ENCODE measurements at regions not wholly inside any gene's neighbourhood (a gene's known extent, or its start where the extent isn't known, plus 50 kb on each side); places are given as distances from the start of the nearest gene placed in this dataset.

DNA sequence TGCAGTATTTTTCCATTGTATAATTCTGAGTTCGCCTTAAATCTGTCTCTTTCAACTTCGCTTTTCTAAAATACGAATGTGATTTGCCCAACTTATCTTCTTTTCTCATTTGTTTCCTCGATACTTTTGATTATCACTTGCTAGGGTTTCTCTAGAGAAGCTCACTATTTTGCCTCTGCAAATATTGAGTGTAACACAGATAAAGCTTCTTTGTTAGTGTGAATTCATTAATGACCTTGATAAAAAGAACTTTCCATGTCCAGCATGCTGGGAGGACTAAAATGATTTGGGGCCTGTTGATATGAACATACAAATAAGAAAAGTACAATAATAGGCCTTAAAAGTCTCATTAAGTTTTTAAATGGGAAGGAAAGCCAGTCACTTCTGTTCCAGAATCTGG is 303.3 kb downstream of the MAP2K6 start:
- ChIA-PET POLR2A (ENCODE audit: partially characterized antibody) (no interaction called here), CTCF (ENCODE audit: partially characterized antibody) (no interaction called here)
- Histone ChIP-seq H3K9me3 (ENCODE audit: control insufficient read depth in 1 of 2, low read length in 2 of 2) (no peaks in the 10 kb centered on the region), H3K27ac (ENCODE audit: low read depth, low read length) (no peak overlapping the region), H3K27me3 (ENCODE audit: insufficient read depth, low read length) (no peaks in the 10 kb centered on the region), H3K36me3 (ENCODE audit: insufficient read depth, low read length) (no peaks in the 10 kb centered on the region), H3K4me1 (ENCODE audit: insufficient read depth, low read length) (no peaks in the 10 kb centered on the region), H3K4me3 (ENCODE audit: low read length in 2 of 2) (no peak overlapping the region)
- intact Hi-C loops (cut with micrococcal nuclease) = no loop called here
- H3K4me1 Mint-ChIP-seq = no peaks in the 10 kb centered on the region
- no peaks in the 10 kb centered on the region for H3K27me3 Mint-ChIP-seq
- H3K4me3 Mint-ChIP-seq = no peak overlapping the region
- DNase-seq = no peak
- H3K27ac Mint-ChIP-seq = no peak overlapping the region
- H3K9me3 Mint-ChIP-seq = no peaks in the 10 kb centered on the region
- no peaks in the 10 kb centered on the region for H3K36me3 Mint-ChIP-seq

GRCh38 chr17:69719474-69720048 is 305.1 kb downstream of the MAP2K6 start:
- Histone ChIP-seq H3K27me3 (ENCODE audit: insufficient read depth, low read length) (no peaks in the 10 kb centered on the region), H3K4me3 (ENCODE audit: low read length in 2 of 2) (no peak overlapping the region), H3K27ac (ENCODE audit: low read depth, low read length) (no peak overlapping the region), H3K4me1 (ENCODE audit: insufficient read depth, low read length) (no peaks in the 10 kb centered on the region), H3K9me3 (ENCODE audit: control insufficient read depth in 1 of 2, low read length in 2 of 2) (no peaks in the 10 kb centered on the region), H3K36me3 (ENCODE audit: insufficient read depth, low read length) (no peaks in the 10 kb centered on the region)
- DNase-seq = no peak
- Mint-ChIP-seq H3K4me1 (no peaks in the 10 kb centered on the region), H3K9me3 (no peaks in the 10 kb centered on the region), H3K27me3 (no peaks in the 10 kb centered on the region), H3K4me3 (peak overlapping the region in 1 of 8 donors; percentile 23), H3K36me3 (no peaks in the 10 kb centered on the region), H3K27ac (no peak overlapping the region)
- ChIA-PET CTCF (ENCODE audit: partially characterized antibody) (no interaction called here), POLR2A (ENCODE audit: partially characterized antibody) (no interaction called here)
- intact Hi-C loops (cut with micrococcal nuclease) = no loop called here

GRCh38 chr17:69722518-69722917 is 308.0 kb downstream of the MAP2K6 start:
- intact Hi-C loops (cut with micrococcal nuclease) = no loop called here
- Mint-ChIP-seq H3K36me3 (no peaks in the 10 kb centered on the region), H3K4me1 (no peaks in the 10 kb centered on the region), H3K27ac (no peak overlapping the region), H3K9me3 (no peaks in the 10 kb centered on the region), H3K4me3 (no peak overlapping the region), H3K27me3 (peaks cover 0 to 3% of the 10 kb centered on the region in 2 donors)
- Histone ChIP-seq H3K4me3 (ENCODE audit: low read length in 2 of 2) (no peak overlapping the region), H3K9me3 (ENCODE audit: control insufficient read depth in 1 of 2, low read length in 2 of 2) (no peaks in the 10 kb centered on the region), H3K27me3 (ENCODE audit: insufficient read depth, low read length) (no peaks in the 10 kb centered on the region), H3K36me3 (ENCODE audit: insufficient read depth, low read length) (no peaks in the 10 kb centered on the region), H3K4me1 (ENCODE audit: insufficient read depth, low read length) (no peaks in the 10 kb centered on the region), H3K27ac (ENCODE audit: low read depth, low read length) (no peak overlapping the region)
- no peak for DNase-seq
- ChIA-PET CTCF (ENCODE audit: partially characterized antibody) (interaction anchor here (1.4 kb wide), 1 partner anchor 8 kb away, joined by 5 read pairs; no protein-coding TSS in a partner anchor), POLR2A (ENCODE audit: partially characterized antibody) (no interaction called here)

DNA sequence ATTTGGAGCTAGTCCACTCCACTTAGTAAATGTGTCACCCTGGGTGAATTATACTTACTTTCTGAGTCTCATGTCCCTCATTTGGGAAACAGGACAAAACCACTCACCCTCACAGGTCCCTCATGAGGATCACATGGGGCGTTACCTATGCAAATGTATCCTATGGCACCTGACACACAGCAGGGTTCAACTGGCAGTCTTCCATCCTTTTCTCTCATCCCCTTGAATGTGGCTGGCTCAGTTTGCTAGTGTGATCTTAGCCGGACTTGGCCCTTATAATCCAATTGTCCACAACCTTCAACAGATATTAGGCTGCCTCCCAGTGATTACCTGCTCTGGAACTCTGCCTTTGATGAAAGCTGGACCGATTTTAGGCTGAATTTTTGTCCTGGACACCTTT is 308.8 kb downstream of the MAP2K6 start:
- POLR2A ChIA-PET (ENCODE audit: partially characterized antibody) = no interaction called here
- Mint-ChIP-seq H3K4me1 (no peaks in the 10 kb centered on the region), H3K27ac (no peak overlapping the region), H3K9me3 (peaks cover 0 to 2% (median 0%) of the 10 kb centered on the region in 8 donors), H3K36me3 (no peaks in the 10 kb centered on the region), H3K27me3 (peaks cover 0 to 3% of the 10 kb centered on the region in 2 donors), H3K4me3 (no peak overlapping the region)
- Histone ChIP-seq H3K4me1 (ENCODE audit: insufficient read depth, low read length) (no peaks in the 10 kb centered on the region), H3K36me3 (ENCODE audit: insufficient read depth, low read length) (no peaks in the 10 kb centered on the region), H3K9me3 (ENCODE audit: control insufficient read depth in 1 of 2, low read length in 2 of 2) (no peaks in the 10 kb centered on the region), H3K27me3 (ENCODE audit: insufficient read depth, low read length) (no peaks in the 10 kb centered on the region), H3K27ac (ENCODE audit: low read depth, low read length) (no peak overlapping the region), H3K4me3 (ENCODE audit: low read length in 2 of 2) (no peak overlapping the region)
- CTCF ChIA-PET (ENCODE audit: partially characterized antibody) = interaction anchor here (1.4 kb wide), 1 partner anchor 9 kb away, joined by 5 read pairs; no protein-coding TSS in a partner anchor
- no peak for DNase-seq
- intact Hi-C loops (cut with micrococcal nuclease) = no loop called here

DNA sequence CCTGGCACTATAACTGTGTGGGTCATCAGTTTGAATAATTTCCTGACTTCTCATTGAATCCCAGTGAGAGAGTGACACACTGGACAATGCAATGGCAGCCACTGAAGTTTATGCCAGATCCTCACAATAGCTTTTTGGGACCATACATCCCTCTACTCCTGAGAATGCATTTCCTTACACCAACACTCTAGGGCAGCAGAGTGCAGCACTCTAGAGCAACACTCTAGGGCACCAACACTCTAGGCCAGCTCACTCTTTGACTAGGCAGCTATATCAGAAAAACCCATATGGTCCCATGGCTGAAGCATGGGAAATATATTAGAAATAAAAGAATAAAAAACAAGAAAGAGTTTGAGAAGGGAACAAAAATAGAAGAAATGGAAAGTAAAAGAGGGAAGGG is 309.2 kb downstream of the MAP2K6 start:
- H3K4me1 Mint-ChIP-seq = no peaks in the 10 kb centered on the region
- intact Hi-C loops (cut with micrococcal nuclease) = no loop called here
- no peaks in the 10 kb centered on the region for H3K36me3 ChIP-seq (ENCODE audit: insufficient read depth, low read length)
- no peak overlapping the region for H3K4me3 Mint-ChIP-seq
- H3K9me3 Mint-ChIP-seq = peaks cover 0 to 2% (median 0%) of the 10 kb centered on the region in 8 donors
- ChIA-PET POLR2A (ENCODE audit: partially characterized antibody) (no interaction called here), CTCF (ENCODE audit: partially characterized antibody) (interaction anchor here (1.4 kb wide), 1 partner anchor 9 kb away, joined by 5 read pairs; no protein-coding TSS in a partner anchor)
- H3K27ac Mint-ChIP-seq = no peak overlapping the region
- no peaks in the 10 kb centered on the region for H3K4me1 ChIP-seq (ENCODE audit: insufficient read depth, low read length)
- H3K9me3 ChIP-seq (ENCODE audit: control insufficient read depth in 1 of 2, low read length in 2 of 2) = no peaks in the 10 kb centered on the region
- no peaks in the 10 kb centered on the region for H3K36me3 Mint-ChIP-seq
- H3K27me3 Mint-ChIP-seq = peaks cover 0 to 3% of the 10 kb centered on the region in 2 donors
- no peak overlapping the region for H3K4me3 ChIP-seq (ENCODE audit: low read length in 2 of 2)
- H3K27me3 ChIP-seq (ENCODE audit: insufficient read depth, low read length) = no peaks in the 10 kb centered on the region
- no peak overlapping the region for H3K27ac ChIP-seq (ENCODE audit: low read depth, low read length)
- DNase-seq = no peak

DNA sequence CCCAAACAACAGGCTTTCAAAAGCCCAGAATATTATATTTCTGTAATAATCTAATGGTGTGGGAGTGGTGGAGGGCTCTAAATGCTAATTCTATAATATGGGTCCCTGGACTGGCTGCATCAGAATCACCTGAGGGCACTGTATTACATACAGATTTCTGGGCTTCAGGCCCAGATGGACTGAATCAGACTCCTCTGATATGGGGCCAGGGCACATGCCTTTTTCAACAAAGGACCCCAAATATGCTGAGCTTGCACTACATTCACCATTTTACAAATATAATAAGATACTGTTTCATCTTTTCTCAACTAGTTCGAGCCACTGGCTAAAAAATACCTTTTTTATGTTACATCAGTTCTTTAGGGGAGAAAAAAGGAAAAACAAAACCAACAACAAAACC is 309.7 kb downstream of the MAP2K6 start:
- Histone ChIP-seq H3K27me3 (ENCODE audit: insufficient read depth, low read length) (no peaks in the 10 kb centered on the region), H3K9me3 (ENCODE audit: control insufficient read depth in 1 of 2, low read length in 2 of 2) (no peaks in the 10 kb centered on the region), H3K4me1 (ENCODE audit: insufficient read depth, low read length) (no peaks in the 10 kb centered on the region), H3K27ac (ENCODE audit: low read depth, low read length) (no peak overlapping the region), H3K36me3 (ENCODE audit: insufficient read depth, low read length) (no peaks in the 10 kb centered on the region), H3K4me3 (ENCODE audit: low read length in 2 of 2) (no peak overlapping the region)
- CTCF ChIA-PET (ENCODE audit: partially characterized antibody) = no interaction called here
- DNase-seq = no peak
- no peaks in the 10 kb centered on the region for H3K4me1 Mint-ChIP-seq
- H3K27ac Mint-ChIP-seq = no peak overlapping the region
- POLR2A ChIA-PET (ENCODE audit: partially characterized antibody) = no interaction called here
- H3K4me3 Mint-ChIP-seq = no peak overlapping the region
- intact Hi-C loops (cut with micrococcal nuclease) = no loop called here
- H3K27me3 Mint-ChIP-seq = peaks cover 0 to 3% of the 10 kb centered on the region in 2 donors
- H3K36me3 Mint-ChIP-seq = no peaks in the 10 kb centered on the region
- peaks cover 0 to 2% (median 0%) of the 10 kb centered on the region in 8 donors for H3K9me3 Mint-ChIP-seq

GRCh38 chr17:69725146-69725545 is 310.6 kb downstream of the MAP2K6 start:
- no peak overlapping the region for H3K27ac Mint-ChIP-seq
- peaks cover 0 to 2% (median 0%) of the 10 kb centered on the region in 8 donors for H3K9me3 Mint-ChIP-seq
- no peaks in the 10 kb centered on the region for H3K36me3 Mint-ChIP-seq
- peaks cover 0 to 3% of the 10 kb centered on the region in 2 donors for H3K27me3 Mint-ChIP-seq
- H3K4me1 ChIP-seq (ENCODE audit: insufficient read depth, low read length) = no peaks in the 10 kb centered on the region
- H3K27ac ChIP-seq (ENCODE audit: low read depth, low read length) = no peak overlapping the region
- no peak overlapping the region for H3K4me3 ChIP-seq (ENCODE audit: low read length in 2 of 2)
- intact Hi-C loops (cut with micrococcal nuclease) = no loop called here
- no peaks in the 10 kb centered on the region for H3K27me3 ChIP-seq (ENCODE audit: insufficient read depth, low read length)
- CTCF ChIA-PET (ENCODE audit: partially characterized antibody) = no interaction called here
- no peak overlapping the region for H3K4me3 Mint-ChIP-seq
- H3K9me3 ChIP-seq (ENCODE audit: control insufficient read depth in 1 of 2, low read length in 2 of 2) = no peaks in the 10 kb centered on the region
- no peaks in the 10 kb centered on the region for H3K36me3 ChIP-seq (ENCODE audit: insufficient read depth, low read length)
- no peak for DNase-seq
- no peaks in the 10 kb centered on the region for H3K4me1 Mint-ChIP-seq
- POLR2A ChIA-PET (ENCODE audit: partially characterized antibody) = no interaction called here

GRCh38 chr17:69728816-69729215 is 314.3 kb downstream of the MAP2K6 start:
- H3K27me3 Mint-ChIP-seq = peaks cover 0 to 3% of the 10 kb centered on the region in 2 donors
- Histone ChIP-seq H3K9me3 (ENCODE audit: control insufficient read depth in 1 of 2, low read length in 2 of 2) (no peaks in the 10 kb centered on the region), H3K4me3 (ENCODE audit: low read length in 2 of 2) (no peak overlapping the region), H3K36me3 (ENCODE audit: insufficient read depth, low read length) (no peaks in the 10 kb centered on the region), H3K4me1 (ENCODE audit: insufficient read depth, low read length) (no peaks in the 10 kb centered on the region), H3K27ac (ENCODE audit: low read depth, low read length) (no peak overlapping the region), H3K27me3 (ENCODE audit: insufficient read depth, low read length) (no peaks in the 10 kb centered on the region)
- intact Hi-C loops (cut with micrococcal nuclease) = no loop called here
- no peak overlapping the region for H3K27ac Mint-ChIP-seq
- H3K36me3 Mint-ChIP-seq = no peaks in the 10 kb centered on the region
- POLR2A ChIA-PET (ENCODE audit: partially characterized antibody) = no interaction called here
- H3K4me3 Mint-ChIP-seq = no peak overlapping the region
- no peak for DNase-seq
- CTCF ChIA-PET (ENCODE audit: partially characterized antibody) = no interaction called here
- no peaks in the 10 kb centered on the region for H3K4me1 Mint-ChIP-seq
- peaks cover 0 to 2% (median 0%) of the 10 kb centered on the region in 8 donors for H3K9me3 Mint-ChIP-seq
